ENCODE measurements at regions not wholly inside any gene's neighbourhood (a gene's known extent, or its start where the extent isn't known, plus 50 kb on each side); places are given as distances from the start of the nearest gene placed in this dataset.

DNA sequence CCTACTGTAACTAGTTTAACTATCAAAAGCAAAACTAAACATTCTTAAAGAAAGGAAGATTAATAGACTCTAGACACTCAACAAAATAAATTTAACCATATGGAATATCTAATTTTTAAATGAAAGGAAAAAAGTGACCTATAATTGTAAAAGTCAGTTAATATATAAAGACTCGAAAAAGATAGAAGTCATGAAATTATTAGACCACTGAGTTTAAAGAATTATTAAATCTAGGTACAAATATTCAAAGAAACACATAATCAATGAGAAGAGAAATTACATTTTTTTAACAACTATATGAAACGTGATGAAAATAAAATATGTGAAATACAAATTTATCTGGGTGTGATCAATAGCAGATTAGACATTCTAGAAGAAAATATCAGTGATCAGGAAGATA lies 706.8 kb upstream of the PCDH20 start:
- WGBS, 3 donors, result 55 to 78% (median 73%) methylated on average over 2 of the region's 2 CpGs
- no peak overlapping the region for H3K4me3 ChIP-seq
- H3K4me1 ChIP-seq (ENCODE audit: insufficient read depth), result no peaks in the 10 kb centered on the region

DNA sequence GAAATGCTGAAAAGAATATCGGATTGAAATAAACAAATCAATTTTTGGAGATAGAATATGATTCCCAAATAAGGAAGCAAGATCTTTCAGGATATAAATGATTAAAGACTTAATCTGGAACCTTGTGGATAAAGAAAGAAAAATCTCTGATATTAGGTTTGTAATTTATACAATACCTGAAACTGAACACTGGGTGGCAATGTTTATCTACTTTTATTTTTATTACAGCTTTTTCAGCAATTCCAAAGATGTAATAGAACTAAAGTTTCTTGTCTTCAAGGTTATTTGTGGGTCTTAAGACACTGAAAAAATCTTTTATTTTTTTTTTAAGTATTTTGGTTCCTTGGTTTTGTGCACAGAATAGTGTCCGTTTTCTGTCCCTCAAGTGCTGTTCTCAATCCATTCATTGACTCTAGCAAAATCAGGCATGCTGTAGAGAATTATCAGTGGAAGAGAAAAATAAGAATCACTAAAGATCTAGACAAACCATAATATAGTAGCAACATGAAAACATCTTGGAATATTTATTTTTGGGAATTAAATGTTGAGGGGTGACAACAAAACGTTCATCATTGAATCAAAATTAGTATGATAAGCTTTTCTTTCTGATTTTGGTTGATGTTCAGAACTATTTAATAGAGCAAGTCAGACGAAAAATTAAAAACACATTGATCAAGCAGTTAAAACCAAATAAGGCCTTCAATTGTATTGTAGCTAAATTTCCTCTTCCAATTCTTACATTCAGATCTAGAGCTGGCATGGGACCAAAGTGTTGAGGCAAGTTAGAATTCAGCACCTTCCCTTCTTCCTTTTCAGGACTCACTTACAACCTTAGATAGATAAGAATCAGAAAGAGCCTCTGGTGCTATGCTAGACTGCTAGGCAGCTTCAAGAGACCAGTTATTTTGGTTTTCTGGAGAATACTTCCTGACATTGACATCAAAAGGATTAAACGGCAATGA lies 704.4 kb upstream of the PCDH20 start:
- Histone ChIP-seq H3K4me1 (ENCODE audit: insufficient read depth) (no peaks in the 10 kb centered on the region), H3K4me3 (no peak overlapping the region), H3K27me3 (no peaks in the 10 kb centered on the region), H3K9me3 (no peaks in the 10 kb centered on the region), H3K27ac (no peak overlapping the region), H3K36me3 (no peaks in the 10 kb centered on the region)
- TF ChIP-seq, protein P1, sequence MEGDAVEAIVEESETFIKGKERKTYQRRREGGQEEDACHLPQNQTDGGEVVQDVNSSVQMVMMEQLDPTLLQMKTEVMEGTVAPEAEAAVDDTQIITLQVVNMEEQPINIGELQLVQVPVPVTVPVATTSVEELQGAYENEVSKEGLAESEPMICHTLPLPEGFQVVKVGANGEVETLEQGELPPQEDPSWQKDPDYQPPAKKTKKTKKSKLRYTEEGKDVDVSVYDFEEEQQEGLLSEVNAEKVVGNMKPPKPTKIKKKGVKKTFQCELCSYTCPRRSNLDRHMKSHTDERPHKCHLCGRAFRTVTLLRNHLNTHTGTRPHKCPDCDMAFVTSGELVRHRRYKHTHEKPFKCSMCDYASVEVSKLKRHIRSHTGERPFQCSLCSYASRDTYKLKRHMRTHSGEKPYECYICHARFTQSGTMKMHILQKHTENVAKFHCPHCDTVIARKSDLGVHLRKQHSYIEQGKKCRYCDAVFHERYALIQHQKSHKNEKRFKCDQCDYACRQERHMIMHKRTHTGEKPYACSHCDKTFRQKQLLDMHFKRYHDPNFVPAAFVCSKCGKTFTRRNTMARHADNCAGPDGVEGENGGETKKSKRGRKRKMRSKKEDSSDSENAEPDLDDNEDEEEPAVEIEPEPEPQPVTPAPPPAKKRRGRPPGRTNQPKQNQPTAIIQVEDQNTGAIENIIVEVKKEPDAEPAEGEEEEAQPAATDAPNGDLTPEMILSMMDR (IDR thresholded peaks at IDR 0.05), result no peak
- no peak for TF ChIP-seq POLR2A (IDR thresholded peaks at IDR 0.05)
- TF ChIP-seq EP300 (IDR thresholded peaks at IDR 0.05), result no peak
- WGBS, 3 donors, result 35 to 49% (median 43%) methylated on average over 5 of the region's 5 CpGs
- DNase-seq, result no peak
- intact Hi-C loops (cut with DNase I), result no loop called here

More for the DNA sequence above, 706.8 kb upstream of the PCDH20 start:
- H3K36me3 ChIP-seq, result no peaks in the 10 kb centered on the region
- no peak for TF ChIP-seq EP300 (IDR thresholded peaks at IDR 0.05)
- TF ChIP-seq, protein P1 (IDR thresholded peaks at IDR 0.05), result no peak
- TF ChIP-seq POLR2A (IDR thresholded peaks at IDR 0.05), result no peak
- no peaks in the 10 kb centered on the region for H3K27me3 ChIP-seq
- H3K9me3 ChIP-seq, result no peaks in the 10 kb centered on the region
- H3K27ac ChIP-seq, result no peak overlapping the region
- no peak for DNase-seq
- intact Hi-C loops (cut with DNase I), result no loop called here

DNA sequence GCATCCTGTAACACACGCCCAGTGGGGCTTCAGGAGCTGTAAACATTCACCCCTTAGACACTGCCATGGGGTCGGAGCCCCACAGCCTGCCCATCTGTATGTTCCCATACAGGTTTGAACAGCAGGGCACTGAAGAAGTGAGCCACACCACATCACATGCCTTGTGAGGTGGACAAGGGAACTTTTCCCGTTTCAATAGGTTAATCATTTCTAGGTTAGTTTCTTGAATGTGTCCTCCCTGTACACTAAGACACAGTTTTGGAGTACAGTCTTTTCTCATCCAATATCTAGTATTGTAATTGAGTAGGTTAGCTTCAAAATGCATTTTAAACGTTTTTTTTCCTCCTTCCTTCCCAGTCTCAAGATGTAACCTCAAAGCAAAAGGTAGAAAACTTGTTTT lies 700.2 kb upstream of the PCDH20 start:
- TF ChIP-seq, protein P1 (IDR thresholded peaks at IDR 0.05), result no peak
- TF ChIP-seq EP300 (IDR thresholded peaks at IDR 0.05), result no peak
- TF ChIP-seq POLR2A (IDR thresholded peaks at IDR 0.05), result no peak
- DNase-seq, result no peak
- Histone ChIP-seq H3K36me3 (no peaks in the 10 kb centered on the region), H3K4me1 (ENCODE audit: insufficient read depth) (no peaks in the 10 kb centered on the region), H3K27ac (no peak overlapping the region), H3K27me3 (no peaks in the 10 kb centered on the region), H3K4me3 (no peak overlapping the region), H3K9me3 (no peaks in the 10 kb centered on the region)
- WGBS, 3 donors, result 60 to 63% (median 62%) methylated on average over 4 of the region's 4 CpGs
- intact Hi-C loops (cut with DNase I), result no loop called here

DNA sequence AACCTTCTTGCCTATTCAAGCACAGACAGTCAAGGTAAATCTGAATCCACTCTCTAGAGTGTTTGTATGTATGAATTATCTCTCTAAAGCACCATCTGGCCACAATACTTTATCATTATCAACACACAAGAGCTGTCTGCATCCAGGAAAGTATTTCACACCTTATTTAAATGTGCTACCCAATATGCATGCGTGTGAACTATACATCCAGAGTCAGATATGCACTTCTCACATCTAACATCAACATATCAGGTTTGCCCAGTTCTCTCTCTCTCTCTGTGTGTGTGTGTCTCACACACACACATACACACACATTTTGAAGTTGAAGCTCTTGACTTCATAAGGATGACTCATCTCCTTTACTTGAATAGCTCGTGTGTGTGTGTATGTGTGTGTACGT lies 697.5 kb upstream of the PCDH20 start:
- DNase-seq, result no peak

More for the DNA sequence above, 697.5 kb upstream of the PCDH20 start:
- no peak for TF ChIP-seq EP300 (IDR thresholded peaks at IDR 0.05)
- TF ChIP-seq POLR2A (IDR thresholded peaks at IDR 0.05), result no peak
- TF ChIP-seq, protein P1 (IDR thresholded peaks at IDR 0.05), result no peak
- no peaks in the 10 kb centered on the region for H3K9me3 ChIP-seq
- 75 to 88% (median 86%) methylated on average over 3 of the region's 3 CpGs for WGBS, 3 donors
- no peak overlapping the region for H3K27ac ChIP-seq
- no peak overlapping the region for H3K4me3 ChIP-seq
- no peaks in the 10 kb centered on the region for H3K27me3 ChIP-seq
- intact Hi-C loops (cut with DNase I), result no loop called here
- no peaks in the 10 kb centered on the region for H3K4me1 ChIP-seq (ENCODE audit: insufficient read depth)
- no peaks in the 10 kb centered on the region for H3K36me3 ChIP-seq

Measured in ovary (tissue), 7 donors.